CD4-positive, alpha-beta T cell treated with Interleukin-15 for 1 hour (primary cell): ENCODE measurements at regions not wholly inside any gene's neighbourhood (a gene's known extent, or its start where the extent isn't known, plus 50 kb on each side); places are given as distances from the start of the nearest gene placed in this dataset.

Source experiments
- DNase-seq: peaks from one replicate; pipeline ENCODE4 v3.0.0-alpha.2; 2020

DNA sequence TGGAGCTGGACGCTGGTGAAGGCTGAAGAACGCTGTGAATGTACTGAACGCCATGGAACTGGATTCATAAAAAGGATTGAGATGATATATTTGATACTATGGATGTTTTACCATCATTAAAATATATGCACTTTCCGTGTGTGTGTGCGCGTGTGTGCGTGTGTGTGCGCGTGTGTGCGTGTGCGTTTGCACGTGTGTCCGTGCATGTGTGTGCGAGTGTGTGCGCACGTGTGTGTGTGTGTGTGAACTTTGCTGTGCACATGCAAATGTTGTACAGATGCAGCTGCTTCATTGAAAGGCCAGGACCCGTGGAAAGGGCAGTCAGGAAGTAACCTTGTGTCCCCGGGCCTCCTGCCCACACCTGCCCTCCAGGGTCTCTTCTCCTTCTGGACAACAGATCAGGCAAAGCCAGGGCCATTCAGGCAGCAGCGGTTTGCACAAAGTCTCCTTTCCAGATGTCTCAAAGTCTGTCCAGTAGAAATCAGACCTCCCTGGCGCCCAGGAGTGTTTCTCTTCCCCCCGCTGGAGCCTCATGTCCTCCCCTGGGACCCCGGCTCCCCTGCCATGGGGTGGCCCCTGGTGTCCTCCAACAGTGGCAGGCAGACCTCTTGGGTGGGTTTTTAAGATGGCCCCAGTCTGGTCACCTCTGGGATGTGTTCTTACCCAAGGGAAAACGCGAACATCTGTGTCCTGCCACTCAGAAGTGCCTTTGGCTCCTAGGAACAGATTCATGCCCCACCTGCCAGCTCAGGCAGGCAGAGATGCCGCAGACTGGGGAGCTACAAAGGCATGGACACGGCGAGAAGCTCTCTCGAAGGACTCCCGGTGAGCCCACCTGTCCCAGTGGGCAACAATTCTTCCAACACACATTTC, 86.1 kb upstream of the GPC1 start:
- no peak for DNase-seq

DNA sequence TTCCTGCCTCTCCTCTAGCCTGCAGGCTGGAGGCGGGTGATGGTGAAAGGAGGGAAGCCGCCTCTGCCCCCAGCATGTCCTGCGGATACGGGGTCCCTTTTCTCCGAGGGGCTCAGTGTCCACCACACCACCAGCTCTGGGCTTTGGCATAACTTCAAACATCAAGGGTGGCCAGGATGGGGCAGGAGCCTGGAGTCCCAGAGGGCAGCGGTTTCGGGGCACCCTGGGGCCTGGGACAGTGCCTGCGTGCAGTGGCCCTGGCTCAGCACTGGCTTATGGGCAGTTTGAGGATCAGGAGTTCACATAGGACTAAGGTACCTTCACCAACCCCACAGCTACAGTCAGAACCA, 85.5 kb upstream of the GPC1 start:
- DNase-seq: no peak

DNA sequence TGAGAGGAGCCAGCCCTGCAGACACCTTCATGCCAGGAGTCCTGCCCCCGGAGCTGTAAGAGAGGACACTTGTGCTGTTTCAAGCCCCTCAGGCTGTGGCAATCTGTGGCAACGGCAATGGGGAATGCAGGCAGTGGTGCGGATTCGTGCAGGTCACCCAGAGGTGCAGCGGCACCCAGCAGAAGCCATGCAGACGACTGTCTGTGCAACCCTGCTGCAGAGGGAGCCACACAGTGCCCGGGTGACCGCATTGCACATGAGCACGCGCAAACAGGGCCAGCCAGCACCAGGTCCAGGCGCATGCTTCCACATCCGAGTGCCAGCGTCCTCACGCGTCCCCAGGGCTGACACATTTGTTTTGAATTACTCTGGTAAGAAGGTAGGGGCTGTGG, 84.8 kb upstream of the GPC1 start:
- DNase-seq: no peak

DNA sequence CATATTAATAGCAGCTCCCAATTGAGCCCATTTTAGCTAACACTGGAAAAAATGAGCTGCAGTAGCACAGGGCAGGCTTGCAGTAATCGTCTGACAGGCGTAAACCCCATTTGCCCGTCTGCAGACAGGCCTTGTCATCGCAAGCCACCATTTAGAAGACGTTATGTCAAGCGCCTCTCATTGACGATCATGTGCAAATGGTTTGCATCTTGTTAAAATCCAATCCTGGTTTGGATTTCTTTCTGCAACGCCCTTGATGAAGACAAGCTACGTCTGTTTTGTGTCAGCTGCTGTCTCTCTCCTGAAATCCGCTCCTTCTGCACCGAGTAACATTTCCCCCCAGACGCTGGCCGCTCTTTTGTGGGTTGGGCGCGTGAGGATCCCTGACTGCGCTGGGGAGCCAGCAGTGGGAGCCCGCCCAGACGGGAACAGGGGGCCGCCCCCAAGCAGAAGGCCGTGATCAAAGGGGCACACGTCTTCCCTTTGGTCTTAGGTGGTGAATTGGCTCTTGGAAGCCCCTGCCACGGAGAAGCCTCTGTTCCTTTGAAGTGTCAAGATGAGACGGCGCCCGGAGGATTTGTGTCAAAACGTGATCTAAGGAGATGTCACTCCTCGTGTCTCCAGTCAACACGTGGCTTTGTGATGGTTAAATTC, 84.2 kb upstream of the GPC1 start:
- DNase-seq: no peak

DNA sequence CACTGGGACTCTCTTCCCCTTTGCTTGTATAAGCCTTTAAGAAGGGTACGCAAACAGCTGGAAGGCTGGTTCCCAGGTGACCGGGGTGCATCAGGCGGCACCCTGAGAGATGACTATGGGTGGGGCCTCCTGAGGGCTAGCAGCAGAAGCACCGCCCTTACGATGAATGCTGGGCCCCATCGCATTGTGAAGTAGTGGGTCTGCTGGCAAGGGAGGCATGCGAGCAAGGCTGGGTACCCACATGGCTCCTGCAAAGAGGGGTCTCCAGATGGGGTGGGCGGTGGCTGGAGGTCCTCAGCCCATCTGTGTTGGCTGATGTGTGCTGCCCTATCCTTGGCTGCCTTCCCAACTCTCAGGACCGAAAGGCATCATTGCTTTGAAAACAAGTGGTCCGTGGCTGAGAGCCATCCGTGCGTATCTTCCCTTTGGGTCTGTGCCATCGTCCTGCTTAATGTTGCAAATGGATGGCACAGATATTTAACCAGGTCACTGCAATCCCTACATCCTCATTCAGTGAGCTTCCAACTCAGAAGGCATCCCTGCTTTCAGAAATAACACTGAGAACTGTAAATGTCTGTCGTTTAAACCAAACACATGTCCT, 83.5 kb upstream of the GPC1 start:
- no peak for DNase-seq

DNA sequence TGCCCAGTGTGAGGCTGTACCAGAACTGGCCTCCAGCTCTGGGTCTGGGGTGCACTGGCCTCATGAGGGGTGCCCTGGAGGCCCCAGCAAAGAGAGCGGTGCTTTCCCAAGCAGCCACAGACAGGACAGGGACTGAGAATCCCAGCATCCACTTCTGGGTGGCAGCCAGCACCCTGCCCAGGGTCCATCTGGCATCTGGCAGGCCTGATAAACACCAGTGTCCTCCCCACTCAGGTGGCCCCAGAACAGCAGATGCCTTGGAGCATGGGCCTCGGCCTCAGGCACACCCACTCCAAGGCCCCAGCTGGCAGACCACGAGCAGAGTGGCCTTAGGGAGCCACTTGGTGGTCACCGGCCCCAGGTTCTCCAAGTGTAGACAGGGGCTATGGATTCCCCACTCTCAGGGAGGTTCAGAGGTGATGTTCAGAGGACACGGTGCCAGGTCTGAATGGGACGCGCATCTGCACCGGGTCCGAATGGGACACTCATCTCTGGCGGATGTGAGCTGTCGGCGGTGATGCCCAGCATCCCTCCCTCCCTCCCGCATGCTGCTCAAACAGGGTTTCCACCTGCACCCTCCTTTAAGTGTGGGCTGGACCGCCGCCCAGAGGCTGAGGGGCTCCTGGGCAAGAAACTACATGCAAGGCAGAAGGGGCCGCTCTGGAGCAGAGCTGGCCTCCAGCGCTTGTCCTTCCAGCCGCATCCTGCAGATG, 82.2 kb upstream of the GPC1 start:
- no peak for DNase-seq

DNA sequence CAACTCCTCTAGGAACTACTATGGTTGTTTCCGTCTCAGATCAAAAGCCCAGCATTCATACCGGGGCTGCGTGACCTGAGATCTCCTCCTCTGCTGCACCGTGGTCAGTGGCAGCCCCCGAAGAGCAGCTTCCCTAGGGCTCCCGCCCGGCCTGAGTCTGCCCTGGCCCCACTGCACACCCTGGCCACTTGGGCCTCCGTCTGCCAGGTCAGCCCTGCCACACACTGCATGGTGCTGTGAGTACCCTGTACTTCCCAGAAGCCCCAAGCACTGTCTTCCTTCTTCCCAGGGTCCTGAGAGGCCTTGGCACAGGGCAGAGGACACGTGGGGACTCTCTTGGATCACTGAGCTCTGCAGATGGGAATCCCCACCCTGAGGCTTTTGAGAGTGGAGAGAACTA, 81.5 kb upstream of the GPC1 start:
- no peak for DNase-seq

DNA sequence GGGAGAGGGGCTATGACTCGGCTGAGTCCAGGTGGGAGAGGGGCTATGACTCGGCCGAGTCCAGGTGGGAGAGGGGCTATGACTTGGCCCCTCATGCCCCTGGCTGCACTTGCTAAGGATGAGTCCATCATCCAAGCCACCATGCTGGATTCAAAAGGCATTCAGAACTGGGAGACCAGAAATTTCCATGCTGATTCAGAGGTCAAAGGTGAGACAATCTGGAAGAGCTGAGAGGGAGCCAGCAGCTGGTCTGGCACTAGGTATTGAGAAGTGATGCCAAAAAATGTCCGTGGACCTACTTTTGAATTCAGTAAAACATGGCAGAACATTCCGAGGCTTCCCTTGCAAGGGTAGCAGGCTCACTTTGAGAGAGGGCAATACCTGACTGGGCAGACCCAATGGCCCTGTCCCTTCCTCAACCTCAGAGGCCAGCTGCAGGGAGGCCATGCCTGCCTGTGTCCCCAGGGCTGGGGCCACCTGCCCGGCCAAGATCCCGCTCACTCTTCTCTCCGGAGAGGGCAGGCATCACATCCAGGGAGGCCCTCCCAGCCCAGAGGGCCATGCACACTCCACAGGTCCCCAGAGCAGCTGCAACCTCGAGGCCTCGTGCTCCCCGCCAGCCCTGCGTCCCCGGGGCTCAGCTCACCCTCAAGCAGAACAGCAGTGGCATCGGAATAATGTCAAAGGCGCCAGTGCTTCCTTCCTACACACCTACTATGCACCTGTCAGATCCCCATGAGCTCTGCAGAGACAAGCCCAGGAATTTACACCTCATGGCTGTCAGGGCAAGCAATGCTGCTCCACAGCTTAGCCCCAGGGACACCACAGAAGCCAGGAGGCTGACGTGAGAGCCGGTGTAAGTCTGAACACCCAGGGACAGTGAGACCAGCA, 80.2 kb upstream of the GPC1 start:
- no peak for DNase-seq

DNA sequence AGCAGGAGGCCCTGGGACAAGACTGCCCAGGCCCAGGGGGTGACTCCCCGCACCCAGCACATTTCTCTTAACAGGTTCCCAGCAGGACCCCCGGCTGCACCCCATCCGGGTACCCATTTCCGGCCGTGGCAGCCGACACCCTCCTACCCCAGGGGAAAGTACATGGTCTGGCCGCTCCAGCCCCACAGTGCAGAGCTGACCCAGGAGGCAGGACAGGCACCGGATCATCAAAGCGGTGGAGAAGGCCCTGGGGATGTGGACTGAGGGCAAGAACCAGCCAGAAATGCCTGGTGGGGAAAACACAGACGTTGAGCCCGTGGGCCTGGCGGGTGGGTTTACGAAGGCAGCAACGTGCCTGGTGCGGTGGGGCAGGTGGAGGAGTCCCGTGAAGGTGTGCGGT, 79.5 kb upstream of the GPC1 start:
- DNase-seq: no peak

DNA sequence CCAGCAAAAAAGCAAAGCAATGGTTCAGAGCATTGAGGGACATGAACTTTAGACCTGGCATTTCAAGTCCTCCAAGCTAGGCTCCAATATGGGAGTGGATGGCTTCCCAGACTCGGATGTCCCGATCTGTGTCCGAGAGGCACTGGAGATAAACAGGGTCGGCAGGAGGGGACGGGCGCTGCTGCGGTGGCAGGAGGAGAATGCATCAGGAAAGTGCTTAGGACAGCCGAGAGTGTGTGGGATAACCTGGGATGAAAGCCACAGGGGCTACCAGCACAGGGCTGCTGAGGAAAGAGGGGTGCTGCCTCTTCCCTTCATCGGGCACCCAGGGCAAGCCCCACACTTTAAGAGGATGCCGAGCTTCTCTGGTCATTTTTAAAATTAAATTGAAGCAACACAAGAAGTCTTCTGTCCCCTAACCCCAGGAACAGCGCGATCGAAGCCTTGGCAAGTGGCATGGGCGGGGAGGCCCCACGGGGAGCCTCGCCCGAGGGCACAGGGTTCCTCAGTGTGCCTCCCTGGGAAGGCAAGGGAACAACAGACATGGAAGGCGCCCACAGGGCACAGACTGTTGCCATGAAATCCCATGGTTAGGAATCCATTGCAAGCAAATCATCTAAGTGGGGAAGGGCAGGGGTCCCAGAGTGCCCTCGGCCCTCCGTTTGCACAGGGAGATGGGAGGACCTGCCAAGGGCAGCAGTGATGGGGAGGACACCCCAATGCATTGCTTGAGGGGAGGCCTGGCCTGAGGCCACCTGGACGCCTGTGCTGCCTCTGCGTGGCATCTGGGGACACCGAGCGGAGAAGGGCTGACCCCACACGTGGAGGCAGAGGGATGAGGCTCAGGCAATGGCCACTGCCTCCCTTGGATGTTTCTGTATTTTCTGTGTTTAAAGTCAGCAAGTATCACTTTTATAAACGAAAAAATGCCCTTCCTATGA, 78.5 kb upstream of the GPC1 start:
- DNase-seq: no peak

DNA sequence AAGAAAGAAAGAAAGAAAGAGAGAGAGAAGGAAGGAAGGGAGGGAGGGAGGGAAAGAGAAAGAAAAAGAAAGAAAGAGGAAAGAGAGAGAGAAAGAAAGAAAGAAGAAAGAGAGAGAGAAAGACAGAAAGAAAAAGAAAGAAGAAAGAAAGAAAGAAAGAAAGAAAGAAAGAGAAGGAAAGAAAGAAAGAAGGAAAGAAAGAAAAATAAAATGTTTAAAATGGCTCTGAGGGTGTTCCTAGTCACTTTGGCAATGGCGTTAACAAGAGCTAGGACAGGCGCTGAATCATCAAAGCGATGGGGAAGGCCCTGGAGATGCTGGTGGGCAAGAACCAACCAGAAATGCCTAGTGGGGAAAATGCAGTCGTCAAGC, 77.8 kb upstream of the GPC1 start:
- no peak for DNase-seq

DNA sequence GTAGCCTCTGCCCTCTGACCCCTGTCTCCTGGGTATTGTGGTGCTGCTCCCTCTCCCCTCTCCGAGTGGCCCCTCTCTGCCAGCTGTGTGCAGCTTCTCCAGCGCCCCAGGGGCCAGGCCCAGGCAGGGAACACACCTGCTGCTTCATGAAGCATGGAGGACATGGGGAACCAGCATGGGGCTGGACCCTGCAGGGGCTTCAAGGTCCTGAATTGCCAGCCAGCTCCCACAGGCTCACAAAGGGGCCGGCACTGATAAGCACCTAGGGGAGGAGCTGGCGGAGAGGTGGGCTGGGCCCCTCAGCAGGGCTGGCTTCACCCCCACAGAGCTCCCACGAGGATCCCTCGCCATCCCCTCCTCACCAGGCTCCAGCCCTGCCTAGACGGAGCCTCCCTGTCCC, 77.4 kb upstream of the GPC1 start:
- DNase-seq: no peak

DNA sequence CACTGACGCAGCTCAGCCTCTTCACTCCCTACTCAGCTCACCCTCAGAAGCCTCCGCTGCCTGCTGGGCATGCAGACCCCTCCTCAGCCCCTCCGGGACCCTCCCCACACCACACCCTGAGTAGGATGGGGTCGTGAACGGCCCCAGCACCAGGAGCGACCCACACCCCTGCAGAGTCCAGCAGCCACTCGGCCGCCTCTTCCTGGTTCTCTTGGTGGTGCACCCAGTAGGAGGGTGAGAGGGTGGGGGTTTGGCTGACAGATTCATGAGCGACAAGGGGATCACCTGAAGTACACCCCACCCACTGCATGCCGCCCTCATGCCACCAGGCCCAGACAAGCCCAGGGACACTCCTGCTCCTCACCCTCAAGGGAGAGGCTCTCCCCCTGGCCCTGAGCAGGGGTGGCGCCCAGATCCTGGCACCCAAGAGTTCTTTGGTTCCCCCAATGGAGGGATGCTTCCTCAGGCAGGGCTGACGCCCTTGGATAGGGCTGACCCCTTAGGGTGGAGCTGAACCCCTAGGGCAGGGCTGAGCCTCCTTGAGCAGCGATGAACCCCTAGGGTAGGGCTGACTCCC, 76.6 kb upstream of the GPC1 start:
- no peak for DNase-seq

DNA sequence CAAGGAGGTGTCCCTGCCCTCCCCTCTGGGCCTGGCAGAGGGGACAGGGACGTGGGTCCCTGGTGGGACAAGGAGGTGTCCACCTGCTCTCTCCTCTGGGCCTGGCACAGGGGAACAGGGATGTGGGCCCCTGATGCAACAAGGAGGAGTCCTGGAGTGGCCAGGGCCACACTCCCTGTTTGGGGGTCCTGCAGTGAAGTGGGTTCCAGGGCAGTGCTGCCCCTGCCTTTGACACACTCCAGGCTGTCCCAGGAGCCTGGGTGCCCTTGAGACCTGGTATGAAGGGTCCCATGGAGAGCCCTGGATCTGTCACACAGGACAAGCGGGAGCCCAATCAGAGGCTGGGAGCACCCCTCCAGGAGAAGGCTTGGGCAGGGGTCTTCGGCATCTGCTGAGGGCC, 75.8 kb upstream of the GPC1 start:
- no peak for DNase-seq

DNA sequence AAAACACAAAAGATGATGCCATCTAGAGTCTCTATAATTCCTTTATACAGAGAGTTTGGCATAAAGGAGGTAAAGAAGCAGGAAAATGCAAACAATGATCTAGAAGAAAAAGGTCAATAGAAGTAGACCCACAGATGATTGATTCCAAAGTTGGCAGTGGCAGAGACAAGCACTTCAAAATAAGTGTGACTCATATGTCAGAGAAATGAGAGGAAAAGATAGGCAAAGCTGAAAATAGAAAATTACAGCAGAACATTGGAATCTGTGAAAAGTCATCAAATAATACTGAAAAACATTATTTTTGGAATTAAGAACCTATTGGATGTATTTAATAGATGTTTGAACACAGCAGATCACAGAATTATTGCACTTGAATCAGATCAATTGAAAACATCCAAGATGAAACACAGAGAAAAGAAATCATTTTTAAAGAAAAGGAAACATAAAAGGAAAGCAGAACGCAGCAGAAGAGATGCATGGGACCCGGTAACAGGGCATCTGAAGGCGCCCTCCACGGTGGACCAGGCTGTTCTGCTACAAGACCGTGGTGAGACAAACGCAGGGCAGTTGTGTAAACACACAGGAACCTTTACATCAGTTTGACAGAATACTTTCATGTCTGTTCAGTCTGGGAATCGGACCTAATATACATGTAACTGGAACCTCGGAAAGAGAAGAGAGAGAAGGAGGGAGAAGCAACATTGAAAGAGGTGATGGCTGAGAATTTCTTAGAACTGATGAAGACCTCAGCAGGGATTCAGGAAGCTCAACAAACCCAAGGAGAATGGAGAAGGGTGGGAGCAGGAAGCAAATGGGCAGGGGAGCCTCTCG, 74.6 kb upstream of the GPC1 start:
- DNase-seq: no peak

DNA sequence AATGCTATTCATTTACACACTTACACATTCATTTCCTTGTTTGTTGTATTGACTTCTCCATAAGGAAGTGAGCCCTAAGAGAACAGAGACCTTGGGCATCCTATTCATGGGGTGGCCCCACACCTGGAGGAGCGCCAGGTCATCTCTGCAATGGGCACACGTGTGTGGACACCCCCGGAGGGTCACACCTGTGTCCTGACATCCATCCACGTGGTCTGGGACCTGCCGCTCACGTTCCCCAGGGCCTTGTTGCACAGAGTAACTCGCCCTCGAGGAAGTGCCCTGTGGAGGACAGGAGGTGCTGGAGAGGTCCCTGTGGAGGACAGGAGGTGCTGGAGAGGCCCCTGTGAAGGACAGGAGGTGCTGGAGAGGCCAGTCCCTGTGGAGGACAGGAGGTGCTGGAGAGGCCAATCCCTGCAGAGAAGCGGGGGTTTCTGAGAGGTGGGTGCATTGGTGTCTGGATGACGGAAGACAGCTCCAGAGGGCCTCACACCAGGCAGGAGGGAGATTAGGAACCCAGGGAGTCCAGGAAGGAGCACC, 73.2 kb upstream of the GPC1 start:
- no peak for DNase-seq

DNA sequence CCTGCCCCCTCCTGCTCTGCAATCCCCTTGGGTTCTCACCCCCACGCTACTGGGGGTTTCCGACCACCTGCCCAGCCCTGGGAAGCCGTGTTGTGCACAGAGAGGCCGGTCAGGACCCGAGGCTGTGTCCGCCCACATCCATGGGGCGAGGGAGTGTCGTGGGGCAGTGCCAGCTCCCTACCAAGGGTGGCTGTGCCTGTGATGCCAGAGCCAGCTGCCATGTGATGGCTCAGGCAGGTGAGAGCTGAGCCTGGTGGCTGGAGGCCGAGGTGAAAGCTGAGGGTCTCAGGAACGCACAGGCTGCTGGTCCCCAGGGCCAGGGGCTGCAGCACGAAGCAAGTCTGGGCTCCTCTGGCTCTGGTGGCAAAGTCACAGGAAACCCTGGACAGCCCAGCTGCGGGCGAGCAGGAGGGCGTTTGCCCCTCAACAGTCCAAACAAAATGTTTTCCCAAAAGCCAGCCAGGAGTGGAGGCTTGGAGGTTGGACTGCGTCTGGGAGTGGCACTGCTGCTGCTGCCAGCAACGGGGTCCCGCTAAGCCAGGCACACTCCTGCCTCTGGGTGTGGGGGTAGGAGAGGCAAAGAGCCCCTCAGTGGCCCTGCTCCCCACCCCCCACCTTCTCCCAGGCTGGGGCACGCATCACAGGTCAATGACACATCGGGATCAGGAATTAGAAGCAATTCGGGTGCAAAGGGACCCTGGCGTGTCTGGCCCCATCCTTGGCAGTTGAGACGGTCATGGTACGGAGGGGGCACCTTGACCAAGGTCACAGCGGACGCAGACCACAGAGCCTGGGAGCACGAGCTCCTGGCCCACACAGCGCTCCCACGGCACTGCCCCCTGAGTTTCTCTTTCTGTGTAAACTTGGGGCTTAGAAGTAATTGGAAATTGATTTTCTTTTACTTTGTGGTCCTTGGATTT, 72.4 kb upstream of the GPC1 start:
- DNase-seq: no peak

DNA sequence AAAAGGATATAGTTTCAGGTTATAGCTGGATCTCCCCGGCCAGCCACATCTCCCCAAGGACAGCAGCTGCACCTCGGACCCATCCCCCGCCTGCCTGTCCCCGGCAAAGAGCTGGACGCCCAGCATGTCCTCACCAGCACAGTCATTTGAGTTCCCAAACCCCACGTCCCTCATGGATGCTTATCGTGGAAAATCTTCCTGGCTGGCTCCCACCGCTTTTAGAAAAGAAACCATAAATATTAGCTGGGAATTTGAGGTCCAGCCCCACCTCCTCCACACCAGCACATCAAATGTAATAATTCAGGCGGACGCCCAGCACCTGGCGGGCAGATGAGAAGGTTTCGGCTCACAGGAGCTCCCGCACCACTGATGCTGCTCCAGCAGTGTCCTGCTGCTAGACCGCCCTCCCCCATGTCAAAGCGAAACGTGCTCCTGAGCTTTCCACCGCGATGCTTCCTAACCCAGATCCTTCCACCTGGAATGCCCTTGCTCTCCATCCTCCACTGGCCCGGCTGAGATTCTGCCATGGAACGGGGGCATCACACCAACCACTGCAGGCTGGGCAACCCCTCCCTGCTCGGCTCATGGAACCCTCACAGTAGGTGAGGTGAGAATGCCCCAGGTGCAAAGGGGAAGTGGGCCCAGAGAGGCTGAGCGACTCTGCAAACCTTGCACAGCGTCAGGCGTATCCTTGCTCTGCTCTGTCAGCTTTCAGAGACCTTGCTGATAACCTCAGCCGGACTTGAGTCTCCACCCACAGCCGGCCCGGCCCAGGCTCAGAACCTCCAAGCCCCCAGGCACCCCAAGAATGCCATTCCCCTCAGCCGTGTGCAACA, 71.5 kb upstream of the GPC1 start:
- DNase-seq: no peak
